Activated CD4-positive, CD25-positive, alpha-beta regulatory T cell treated with anti-CD3 and anti-CD28 coated beads, Interleukin-2, amount 50 U/mL, for 24 hours (primary cell): ENCODE measurements at regions not wholly inside any gene's neighbourhood (a gene's known extent, or its start where the extent isn't known, plus 50 kb on each side); places are given as distances from the start of the nearest gene placed in this dataset.

Source experiments
- ATAC-seq, 2 donors: fragments of 150-1000 bp; cut with Tn5 transposase; one replicate each; pipeline ENCODE4 v1.10.0; 2021; ENCODE audit warnings: mild to moderate bottlenecking in 1 of 2, moderate library complexity in 1 of 2

DNA sequence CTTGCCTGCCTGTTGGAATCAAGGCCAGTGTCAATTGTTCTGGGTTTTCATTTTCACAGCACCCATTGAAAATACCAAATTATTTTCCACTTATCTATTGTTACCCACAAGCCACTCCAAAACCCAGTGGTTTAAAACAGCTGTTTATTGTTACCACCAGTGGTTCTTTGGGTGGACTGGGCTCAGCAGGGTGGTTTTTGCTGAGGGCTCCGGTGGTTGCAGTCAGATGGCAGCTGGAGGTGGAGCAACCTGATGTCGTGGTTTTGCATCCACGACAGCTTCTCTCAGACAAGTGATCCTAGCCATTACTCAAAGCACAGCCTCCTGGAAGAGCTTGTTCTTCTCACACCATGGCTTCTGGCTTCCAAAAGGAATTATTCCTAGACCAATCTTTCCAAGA lies 235.1 kb upstream of the ADARB2 start:
- no peak for ATAC-seq

DNA sequence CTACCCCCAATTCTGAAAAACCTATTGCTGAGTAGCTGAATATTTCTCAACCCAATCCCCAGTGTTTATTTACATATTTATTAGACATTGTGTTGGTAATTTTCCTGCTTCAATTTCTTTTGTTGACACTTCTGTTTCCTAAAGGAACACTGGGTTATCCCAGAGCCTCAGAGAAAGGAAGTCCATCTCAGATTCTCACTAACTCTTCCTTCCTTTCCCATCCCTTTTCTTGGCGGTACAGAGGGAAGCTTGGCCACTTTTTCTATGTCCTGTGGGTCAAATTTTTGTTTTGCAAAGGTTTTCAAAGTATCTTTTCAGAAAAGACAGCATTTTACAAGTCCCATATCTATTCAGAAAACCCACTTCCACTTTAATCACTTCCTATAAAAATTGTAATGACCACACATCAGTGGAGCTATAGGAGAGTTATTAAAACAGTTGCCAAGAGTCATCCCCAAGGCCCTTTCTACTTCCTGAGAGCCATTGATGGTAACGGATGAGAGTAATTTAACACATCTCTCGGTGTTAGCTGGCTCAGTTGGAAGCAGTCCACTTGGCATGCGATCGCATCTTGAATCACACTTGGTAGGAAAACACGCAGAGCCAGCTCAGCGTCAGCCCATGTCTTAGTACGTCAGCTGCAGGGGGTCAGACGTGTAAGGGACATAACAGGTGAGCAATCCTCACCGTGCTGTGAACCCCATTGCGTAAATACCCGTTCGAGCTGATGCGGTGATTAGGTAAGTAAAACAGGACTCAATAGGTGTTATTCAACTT lies 231.1 kb upstream of the ADARB2 start:
- ATAC-seq = no peak

DNA sequence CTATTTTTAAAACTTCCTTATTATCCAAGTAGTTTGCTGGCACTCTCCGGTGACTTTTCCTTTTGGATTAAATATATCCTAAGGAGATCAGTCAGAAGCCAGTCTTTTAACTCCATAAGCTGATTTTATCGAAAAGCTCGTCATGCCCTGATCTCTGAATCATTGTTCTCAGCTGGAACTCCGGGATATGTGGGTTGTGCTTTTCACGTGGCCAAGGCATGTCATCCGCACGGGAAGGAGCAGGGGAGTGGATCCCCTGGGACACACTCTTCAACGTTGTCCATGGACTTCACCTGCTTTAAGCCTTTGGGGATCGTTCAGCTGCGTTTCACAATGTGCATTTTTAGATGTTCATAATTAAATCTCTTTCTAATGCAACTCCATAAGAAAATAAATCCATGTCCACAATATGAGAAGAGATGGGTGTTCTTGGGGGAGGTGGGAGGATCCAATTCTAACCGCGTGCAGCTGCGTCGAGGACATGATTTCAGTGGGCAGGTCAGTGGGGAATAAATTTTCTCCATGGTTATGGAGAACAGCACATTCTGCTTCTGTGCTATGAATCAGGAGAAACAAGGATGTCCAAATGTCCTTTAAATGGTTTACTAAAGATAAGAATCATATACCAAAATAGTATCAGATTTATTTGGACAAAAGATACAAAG lies 229.5 kb upstream of the ADARB2 start:
- ATAC-seq = no peak

DNA sequence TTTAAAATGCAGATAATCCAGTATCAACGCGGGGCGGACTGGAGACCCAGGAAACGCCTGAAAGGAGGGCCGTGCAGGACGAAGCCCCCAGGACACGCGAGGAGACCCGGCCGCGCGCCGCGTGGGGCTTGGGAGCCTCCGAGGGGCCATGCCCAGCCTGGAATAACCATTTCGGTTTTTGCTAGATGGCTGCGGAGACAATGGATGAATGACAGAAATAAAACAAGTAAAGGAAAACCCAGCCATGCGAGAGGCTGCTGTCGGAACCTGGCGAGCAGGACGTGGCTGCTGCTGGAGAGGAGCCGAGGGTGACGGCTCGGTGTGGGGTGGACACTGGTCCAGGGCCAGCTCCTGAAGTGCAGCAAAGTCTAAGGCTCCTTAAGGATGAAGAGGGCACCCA lies 227.2 kb upstream of the ADARB2 start:
- ATAC-seq = no peak

DNA sequence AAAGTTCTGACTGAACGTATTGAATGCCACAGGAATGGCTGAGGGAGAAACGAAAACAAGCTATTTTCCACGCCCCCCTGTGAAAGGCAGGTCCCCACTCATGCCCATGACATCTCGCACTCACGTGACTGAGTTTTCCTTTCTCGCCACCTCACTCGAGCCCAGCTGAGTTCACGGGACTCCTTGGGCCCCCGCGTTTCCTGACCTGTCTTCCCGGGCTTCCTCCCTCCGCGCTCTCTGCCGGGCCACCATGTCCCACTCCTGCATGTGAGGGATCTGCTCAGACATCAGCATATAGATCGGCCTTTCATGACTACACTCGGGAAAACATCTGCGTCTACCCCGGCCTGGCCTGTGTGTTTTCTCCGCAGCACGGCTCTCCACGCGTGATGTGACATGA lies 226.0 kb upstream of the ADARB2 start:
- ATAC-seq = no peak

DNA sequence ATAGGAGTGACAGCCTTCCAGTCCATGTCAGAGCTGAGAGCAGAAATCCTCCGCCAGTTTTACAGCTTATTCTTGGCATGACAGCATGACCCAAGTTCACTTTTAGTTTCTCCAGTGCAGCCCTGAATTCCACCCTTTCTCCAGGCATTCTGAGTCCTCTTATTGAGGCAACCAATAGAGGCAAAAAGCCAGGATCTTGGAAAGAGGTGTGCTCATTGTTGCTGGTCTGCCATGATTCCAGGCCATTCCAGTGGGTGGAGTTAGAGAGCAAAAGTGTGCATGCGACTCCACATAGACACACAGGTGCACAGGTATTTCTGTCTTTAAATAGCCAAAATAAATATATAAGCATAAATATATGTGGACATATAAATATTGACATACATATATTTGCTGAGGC lies 224.7 kb upstream of the ADARB2 start:
- ATAC-seq = no peak

DNA sequence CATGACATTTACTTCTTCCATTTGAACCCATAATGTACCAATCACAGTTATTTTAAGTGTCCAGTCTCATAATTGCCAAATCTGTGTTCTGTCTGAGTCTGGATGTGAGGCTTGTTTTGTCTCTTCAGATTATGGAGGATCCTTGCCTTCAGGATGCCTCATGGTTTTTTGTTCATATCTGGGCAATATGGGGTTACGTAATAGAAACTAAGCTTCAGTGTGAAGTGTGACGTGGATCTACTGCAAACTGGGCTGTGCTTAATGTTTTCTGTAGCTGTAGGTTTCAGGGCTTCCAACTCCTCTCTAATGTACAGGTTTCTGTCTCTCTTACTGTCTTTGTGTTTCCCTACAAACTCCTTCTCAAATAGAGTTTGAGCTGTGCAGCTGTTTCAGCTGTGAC lies 223.7 kb upstream of the ADARB2 start:
- no peak for ATAC-seq

DNA sequence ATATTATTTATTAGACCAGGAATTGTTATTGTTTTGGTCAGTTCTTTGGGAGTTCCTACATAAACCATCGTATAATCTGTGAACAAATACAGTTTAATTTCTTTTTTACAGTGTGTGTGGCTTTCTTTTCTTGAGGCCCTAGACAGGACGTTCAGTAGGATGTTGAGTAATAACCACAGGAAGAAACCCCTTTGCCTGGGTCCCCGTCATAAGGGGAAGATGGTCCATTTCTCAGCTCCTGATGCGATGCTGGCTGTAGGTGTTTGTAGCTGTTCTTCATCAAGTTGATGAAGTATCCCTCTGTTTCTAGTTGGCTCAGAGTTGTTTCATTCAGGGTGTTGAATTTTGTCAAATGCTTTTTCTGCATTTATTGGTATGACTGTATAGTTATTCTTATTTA lies 219.7 kb upstream of the ADARB2 start:
- ATAC-seq = peak in 1 of 2 donors; percentile 71

DNA sequence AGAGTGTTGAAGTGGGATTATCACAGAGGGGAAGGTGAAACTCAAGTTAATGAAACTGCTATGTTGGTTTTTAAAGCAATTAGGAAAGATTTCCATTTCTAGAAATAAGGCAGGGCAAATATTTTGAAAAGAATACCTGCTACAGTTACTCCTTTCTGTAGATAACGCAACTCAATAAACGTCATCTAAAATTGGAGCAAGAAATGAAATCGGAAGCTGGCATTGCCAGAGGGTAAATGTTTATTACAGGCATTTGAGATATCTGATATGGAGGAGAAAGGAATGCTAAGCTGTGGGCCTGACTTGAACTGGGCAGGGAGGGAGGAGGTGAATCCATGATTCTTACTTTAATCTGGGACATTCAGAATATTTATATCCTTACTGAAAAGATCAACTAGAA lies 217.0 kb upstream of the ADARB2 start:
- ATAC-seq = no peak

DNA sequence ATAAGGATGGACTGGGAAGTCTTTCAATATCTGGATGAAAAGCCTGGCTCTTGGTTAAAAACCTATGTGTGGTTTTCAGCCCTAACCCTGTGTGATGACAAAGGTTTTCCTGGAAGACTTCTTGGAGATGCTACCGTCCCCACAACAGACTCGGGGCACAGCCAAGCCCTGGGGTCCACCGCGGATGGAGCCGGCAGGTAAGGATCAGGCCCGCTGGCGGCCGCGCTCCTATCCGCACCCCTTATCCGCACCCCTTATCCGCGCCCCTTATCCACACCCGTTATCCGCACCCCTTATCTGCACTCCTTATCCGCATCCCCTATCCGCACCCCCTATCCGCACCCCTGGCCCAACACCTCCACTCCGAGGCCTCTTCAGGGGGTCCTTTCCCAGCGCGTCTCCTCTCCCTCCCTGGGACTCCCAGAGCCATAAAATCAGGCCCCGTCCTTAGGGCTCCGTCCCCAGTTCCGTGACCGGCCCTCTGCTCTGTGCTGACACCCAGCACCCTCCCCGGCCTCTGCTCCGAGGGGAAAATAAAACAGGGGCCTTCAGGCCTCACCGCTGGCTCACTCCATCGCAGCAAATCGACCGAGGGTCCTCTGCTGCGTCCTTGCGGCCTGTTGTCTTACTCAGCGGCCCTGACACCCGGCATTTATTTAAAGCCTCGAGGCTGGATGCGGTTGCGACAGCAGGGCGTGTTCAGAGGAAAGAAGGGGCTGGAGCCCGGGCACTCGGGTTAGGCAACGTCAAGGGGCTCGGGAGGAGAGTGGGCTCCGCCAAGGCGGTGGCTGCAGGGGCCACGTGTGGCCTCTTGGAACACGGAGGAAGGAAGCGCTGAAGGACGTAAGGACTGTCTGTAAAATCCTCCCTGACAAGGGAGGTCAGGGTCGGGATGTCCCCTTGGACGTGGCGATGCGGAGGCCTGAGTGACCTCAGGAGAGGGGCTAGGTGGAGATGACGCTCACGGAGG lies 215.1 kb upstream of the ADARB2 start:
- ATAC-seq = no peak

DNA sequence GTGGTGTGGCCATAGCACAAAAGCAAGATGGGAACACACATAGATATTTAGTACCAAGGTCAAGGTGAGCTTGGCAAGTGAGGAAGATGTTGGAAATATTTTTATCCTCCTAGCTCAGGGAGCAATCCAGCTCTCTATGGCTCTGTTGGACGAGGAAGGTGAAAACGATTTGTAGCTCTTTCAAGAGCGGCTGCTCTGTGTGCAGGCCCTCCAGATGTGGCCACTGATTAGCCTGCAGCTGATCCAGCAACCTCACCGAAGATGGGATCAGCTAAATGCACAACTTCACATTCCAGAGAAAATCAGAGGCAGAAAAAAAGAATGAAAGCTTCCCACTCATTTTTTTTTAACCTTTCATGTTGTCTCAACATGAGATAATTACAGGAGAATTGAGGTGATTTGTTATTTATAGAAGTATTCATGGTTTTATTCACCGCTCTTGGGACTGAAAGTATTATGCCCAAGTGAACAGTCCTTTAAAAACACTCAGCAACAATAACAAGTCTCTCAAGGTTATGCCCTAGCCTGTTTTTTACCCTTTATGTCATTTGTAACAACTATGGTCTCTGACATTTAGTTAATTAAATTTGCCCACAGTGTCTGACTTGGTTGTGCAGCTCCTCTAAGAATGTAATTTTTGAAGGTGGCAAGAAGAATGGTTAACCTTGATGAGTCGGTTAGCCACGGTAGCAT lies 213.6 kb upstream of the ADARB2 start:
- ATAC-seq = no peak

DNA sequence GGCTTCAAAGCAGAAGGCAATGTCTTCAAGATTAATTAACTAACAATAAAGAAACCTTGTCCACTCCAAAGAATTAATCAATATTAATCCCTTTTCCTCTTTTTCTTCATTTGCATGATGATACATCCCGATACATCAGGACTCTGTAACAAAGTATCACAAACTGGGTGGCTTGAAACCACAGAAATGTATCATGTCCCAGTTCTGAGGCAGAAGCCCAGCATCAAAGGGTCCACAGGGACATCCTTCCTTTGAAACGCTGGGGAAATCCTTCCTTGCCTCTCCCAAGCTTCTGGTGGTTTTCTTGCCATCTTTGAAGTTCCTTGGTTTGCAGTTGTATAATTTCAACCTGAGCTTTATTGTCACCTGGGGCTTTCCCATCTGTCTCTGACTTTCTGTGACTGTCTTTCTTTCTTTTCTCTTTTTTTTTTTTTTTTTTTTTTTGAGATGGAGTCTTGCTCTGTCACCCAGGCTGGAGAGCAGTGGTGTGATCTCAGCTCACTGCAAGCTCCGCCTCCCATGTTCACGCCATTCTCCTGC lies 210.2 kb upstream of the ADARB2 start:
- no peak for ATAC-seq

DNA sequence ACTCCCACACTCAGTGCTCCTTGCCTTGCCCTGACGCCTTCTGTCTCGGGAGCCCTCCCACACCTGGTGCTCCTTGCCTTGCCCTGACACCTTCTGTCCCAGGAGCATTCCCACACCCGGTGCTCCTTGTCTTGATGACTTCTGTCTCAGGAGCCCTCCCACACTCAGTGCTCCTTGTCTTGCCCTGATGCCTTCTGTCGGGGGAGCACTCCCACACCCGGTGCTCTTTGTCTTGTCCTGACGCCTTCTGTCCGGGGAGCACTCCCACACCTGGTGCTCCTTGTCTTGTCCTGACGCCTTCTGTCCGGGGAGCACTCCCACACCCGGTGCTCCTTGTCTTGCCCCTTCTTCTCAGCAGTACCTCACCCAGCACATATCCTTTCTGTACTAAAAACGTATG lies 207.2 kb upstream of the ADARB2 start:
- no peak for ATAC-seq

DNA sequence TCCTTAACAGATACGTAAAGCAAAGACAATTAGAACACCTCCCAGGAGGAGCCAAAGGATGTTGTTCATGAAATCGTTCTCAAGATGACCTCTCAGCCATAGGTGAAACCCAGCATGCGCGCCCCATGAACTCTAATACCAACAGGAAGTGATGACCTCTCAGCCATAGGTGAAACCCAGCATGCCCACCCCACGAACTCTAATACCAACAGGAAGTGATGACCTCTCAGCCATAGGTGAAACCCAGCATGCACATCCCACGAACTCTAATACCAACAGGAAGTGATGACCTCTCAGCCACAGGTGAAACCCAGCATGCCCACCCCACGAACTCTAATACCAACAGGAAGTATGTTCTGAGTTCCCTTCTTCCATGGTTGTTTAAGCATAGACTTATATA lies 205.2 kb upstream of the ADARB2 start:
- ATAC-seq = no peak

DNA sequence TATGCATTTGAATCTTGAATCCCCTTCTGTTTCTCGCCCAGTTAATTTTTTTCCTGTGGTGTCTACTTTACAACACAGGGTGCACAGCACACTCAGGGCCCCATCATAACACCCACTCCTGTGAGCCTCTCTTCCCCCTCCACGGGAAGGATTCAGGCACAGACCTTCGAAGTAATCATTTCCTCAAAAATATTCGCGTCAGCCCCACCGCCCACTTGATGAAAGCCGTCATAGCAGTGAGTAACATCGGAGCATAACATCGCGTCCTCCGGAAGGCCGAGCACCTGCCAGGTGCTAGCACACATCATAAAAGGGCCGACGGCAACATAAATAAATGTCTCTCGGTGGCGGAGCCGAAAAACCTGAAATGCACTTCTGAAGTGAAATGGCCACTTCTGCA lies 201.7 kb upstream of the ADARB2 start:
- ATAC-seq = peak; percentile 80 to 91

DNA sequence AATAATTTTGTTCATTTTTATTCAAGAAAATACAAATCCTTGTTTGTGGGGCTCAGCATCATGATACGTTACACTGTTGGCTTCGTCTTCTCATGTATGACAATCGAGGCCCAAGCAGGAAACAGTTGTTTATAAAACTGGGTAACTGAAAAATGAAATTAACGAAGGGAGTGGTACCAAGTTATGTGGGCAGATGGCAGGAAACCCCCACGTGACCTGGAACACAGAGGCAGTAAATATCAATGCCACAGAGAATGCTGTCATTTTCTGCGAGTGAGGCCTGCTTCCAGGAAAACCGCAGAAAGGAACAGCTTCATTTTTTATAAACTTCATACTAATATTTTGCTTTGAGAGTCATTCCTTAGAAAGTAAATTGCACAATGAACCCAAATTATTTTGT lies 201.0 kb upstream of the ADARB2 start:
- peak; percentile 41 to 42 for ATAC-seq

DNA sequence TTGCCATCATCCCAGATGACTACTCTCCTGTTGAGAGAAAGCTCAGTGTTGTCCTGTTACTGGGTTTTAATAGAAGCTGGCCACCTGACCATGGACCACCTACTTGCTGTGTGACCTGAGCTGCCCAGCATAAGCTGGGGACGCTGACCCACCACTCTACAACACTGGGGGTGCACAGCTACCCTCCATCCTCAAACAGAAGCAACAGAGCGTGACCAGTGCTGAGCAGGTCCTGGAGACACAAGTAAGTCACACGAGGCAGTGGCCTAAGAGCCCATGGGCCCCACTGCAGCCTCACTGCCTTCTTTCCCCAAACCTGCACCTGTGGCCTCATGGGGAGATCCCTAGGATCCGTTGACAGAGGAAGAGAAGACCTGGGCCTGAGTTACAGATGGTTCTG lies 198.6 kb upstream of the ADARB2 start:
- no peak for ATAC-seq

DNA sequence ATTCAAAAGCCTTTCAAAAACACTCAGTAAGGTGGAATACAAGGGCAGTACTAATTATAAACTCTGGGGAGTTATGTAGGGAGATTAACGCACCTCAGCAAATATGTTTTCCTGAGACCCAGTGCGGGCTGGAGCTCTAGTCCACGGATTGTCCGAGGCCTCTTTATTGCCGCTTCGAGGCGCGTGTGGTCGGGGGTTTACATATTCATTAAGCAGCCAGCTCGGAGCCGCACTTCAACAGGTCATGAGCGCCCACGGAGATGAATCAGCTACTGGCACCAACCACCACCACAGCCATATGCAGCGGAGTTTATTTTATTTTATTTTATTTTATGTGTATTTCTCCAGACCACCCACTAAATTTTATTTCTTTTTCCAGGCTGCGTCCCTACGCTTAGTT lies 195.9 kb upstream of the ADARB2 start:
- ATAC-seq = no peak

DNA sequence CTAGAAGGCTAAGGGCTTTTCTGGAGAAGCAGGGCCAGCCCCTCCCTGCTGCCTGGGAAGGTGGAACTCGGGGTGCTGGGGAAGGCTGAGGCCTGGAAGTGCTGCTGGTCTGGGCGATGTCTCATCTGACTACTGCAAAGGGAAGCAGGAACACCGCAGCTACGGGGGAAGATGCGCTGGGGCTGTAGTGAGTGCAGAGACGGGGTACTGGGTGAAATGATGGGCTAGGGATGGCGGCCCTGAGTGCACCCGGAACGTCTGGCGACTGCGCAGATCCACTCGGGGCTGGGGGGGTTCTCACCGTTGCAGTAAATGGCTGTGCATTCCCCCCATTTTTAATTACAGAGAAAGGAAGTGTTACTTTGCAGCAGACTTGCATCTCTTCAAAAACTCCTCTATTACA lies 195.4 kb upstream of the ADARB2 start:
- ATAC-seq = peak; percentile 17 to 21

DNA sequence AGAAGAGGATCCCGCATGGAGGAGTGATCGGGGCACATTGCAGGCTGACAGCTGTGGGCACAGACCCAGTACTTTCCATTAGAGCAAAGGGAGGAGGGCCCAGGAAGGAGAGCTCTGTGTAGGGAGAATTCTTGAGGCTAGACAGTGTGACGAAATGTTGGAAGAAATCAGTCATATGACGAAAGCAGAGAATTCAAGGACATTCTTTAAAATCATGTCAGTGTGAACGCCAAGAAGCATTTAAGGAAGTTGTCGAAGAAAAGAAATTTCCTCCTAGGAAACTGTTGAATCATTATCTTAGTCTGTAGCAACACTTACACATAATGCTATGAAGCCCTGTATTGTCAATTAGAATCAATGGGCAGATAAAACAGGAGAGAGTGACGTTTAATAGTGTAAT lies 191.3 kb upstream of the ADARB2 start:
- ATAC-seq = no peak

DNA sequence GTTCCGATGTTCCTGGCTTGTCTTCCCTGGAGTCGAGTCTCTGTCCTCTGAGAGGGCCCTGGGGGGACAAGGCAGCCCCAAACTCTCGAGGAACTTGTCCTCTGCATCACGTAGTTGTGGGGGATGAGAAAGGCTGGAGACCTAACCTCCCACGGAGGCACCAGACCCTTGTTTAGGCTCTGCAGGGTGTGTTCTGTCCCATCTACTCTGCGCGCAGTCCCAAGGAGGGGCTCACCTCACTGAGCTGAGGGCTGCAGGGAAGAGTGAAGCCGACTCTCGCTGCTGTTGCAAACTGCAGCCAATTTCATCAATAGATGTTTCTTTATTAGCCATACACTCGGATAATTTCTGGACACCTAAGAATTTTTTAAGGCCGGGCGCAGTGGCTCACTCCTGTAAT lies 186.7 kb upstream of the ADARB2 start:
- no peak for ATAC-seq

DNA sequence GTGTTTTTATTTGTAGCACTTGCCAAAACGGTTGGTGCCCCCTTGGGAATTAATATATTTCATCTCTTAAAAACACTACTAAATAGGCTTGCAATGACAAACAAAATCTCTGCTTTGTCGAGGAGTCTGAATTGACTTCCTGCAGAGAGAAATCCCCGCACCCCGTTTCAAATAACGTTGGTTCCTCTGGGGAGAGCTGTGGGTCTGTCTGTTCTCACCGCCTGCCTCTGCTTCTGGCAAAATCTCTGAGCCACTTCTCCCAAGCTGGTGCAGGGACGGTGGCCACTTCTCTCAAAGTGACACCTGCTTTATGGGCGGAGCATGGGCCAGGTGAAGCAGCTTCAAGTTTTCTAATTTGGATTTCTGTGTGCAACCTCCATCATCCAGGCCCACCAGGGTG lies 186.3 kb upstream of the ADARB2 start:
- no peak for ATAC-seq

DNA sequence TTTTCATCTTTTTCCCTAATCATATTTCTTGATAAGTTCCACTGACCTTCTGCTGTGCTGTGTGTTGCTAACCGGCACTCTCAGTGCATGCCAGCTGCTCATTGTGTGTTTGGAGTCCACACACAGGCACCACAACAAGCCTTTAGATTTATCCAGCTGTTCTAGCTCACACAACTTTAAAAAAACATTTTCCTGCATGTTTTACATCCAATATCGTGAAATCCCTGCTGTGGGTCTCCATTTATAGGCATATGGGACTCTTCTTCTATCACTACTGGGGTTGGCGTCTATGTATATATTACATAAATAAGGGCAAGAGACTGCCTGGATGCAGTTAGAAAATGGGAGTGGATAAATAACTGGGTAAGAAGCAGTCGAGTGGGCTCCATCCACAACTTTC lies 183.6 kb upstream of the ADARB2 start:
- no peak for ATAC-seq
